ENCODE measurements at regions not wholly inside any gene's neighbourhood (a gene's known extent, or its start where the extent isn't known, plus 50 kb on each side); places are given as distances from the start of the nearest gene placed in this dataset.

GRCh38 chr7:132041108-132041507 lies 484.7 kb upstream of the PODXL start:
- Histone ChIP-seq H3K36me3 (replicated peaks in 1 of 2; ENCODE audit: control insufficient read depth in 1 of 2, insufficient read depth in 2 of 2, low read length in 1 of 2) (peaks cover 0 to 31% of the 10 kb centered on the region in 2 experiments), H3K4me3 (ENCODE audit: low read depth in 2 of 2, low read length in 1 of 2) (no peak overlapping the region), H3K9me2 (no peaks in the 10 kb centered on the region), H3K27me3 (ENCODE audit: insufficient read depth) (no peaks in the 10 kb centered on the region), H3F3A (replicated peaks; ENCODE audit: insufficient read depth) (no peaks in the 10 kb centered on the region), H4K20me1 (ENCODE audit: insufficient read depth) (0 out of 2 replicates have a peak, but pooled peaks cover under 1% of the 10 kb centered on the region), H3K4me1 (ENCODE audit: control insufficient read depth in 1 of 2, insufficient read depth in 2 of 2, low read depth in 1 of 2, low read length in 1 of 2) (peaks cover 0 to 8% of the 10 kb centered on the region in 2 experiments; a peak in 1 of 4 replicates), H3K79me2 (ENCODE audit: insufficient read depth) (no peaks in the 10 kb centered on the region), H3K27ac (ENCODE audit: low read depth in 2 of 2, low read length in 1 of 2) (no peak overlapping the region), H3K9ac (no peak overlapping the region), H3K4me2 (no peak overlapping the region), H2AFZ (ENCODE audit: low read depth) (no peak overlapping the region), H3K9me3 (no peaks in the 10 kb centered on the region; the same call in 1 of the 2 replicates)
- POLR2A ChIA-PET: no interaction called here
- CTCF ChIA-PET: interaction anchor here (0.9 to 2.2 kb wide), 5 partner anchors 11 to 352 kb away, joined by 3 to 9 read pairs (median 5); no protein-coding TSS in a partner anchor
- DNase-seq: no peak
- 91% methylated on average over 3 of the region's 3 CpGs for WGBS (ENCODE audit: low lambda C conversion rate)
- no peak for TF ChIP-seq GATA2 (CRISPR knock-in tag; IDR thresholded peaks at IDR 0.05)
- no peak for TF ChIP-seq TEAD4 (IDR thresholded peaks at IDR 0.05; ENCODE audit: borderline replicate concordance, insufficient read depth)
- TF ChIP-seq SMC3 (IDR thresholded peaks at IDR 0.05; ENCODE audit: low read depth, low read length): no peak
- TF ChIP-seq EZH2phosphoT487 (IDR thresholded peaks at IDR 0.05; ENCODE audit: borderline replicate concordance, low read depth): no peak
- no peak for TF ChIP-seq GABPA (IDR thresholded peaks at IDR 0.05; ENCODE audit: low read depth)
- TF ChIP-seq SIN3A (IDR thresholded peaks at IDR 0.05; ENCODE audit: borderline replicate concordance, low read depth, low read length): no peak
- TF ChIP-seq IRF3 (IDR thresholded peaks at IDR 0.05; ENCODE audit: low read depth, low read length): no peak
- no peak for TF ChIP-seq NRF1 (IDR thresholded peaks at IDR 0.05; ENCODE audit: low read depth, low read length)
- TF ChIP-seq NFIC (IDR thresholded peaks at IDR 0.05; ENCODE audit: borderline replicate concordance): no peak
- no peak for TF ChIP-seq USF1 (IDR thresholded peaks at IDR 0.05; ENCODE audit: borderline replicate concordance, low read depth)
- TF ChIP-seq REST (IDR thresholded peaks at IDR 0.05; ENCODE audit: low read depth, low read length): no peak
- TF ChIP-seq POLR2AphosphoS5 (IDR thresholded peaks at IDR 0.05; ENCODE audit: low read depth, low read length): no peak
- no peak for TF ChIP-seq TAF1 (IDR thresholded peaks at IDR 0.05; ENCODE audit: borderline replicate concordance, low read depth, low read length)
- no peak for TF ChIP-seq TCF12 (IDR thresholded peaks at IDR 0.05)
- no peak for TF ChIP-seq RFX5 (IDR thresholded peaks at IDR 0.05; ENCODE audit: low read length)
- no peak for TF ChIP-seq MEF2A (IDR thresholded peaks at IDR 0.05; ENCODE audit: borderline replicate concordance, low read depth)
- no peak for TF ChIP-seq RXRA (IDR thresholded peaks at IDR 0.05; ENCODE audit: borderline replicate concordance, low read depth)
- no peak for TF ChIP-seq USF2 (IDR thresholded peaks at IDR 0.05; ENCODE audit: borderline replicate concordance, low read depth, low read length)

All from SK-N-SH (cell line).